GM19099 (cell line): ENCODE measurements at regions not wholly inside any gene's neighbourhood (a gene's known extent, or its start where the extent isn't known, plus 50 kb on each side); places are given as distances from the start of the nearest gene placed in this dataset.

Experiments
- POLR2A ChIP-seq: IDR thresholded peaks from 3 replicates; pipeline ENCODE4 v1.6.1; 2011; ENCODE audit warnings: low read depth; ENCODE audit not compliant: insufficient read length; ENCODE audit errors: extremely low read depth

GRCh38 chr10:3287572-3288445, 115.2 kb upstream of the PITRM1 start:
- no peak for TF ChIP-seq POLR2A

DNA sequence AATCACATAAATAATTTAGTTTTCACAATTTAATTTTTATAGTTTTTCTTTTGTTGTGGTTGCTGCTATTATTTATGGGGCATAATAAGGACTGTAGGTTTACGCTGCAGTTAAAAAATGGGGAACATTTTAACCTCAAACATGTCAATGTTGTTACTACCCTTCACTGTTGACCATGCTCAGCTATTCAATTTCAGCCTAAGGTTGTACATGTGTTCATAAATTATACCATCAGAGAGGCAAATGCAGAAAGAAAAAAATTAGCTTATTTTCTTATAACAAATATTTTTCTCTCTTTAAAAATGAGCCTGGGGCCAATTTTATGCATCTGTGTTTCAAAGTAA, 110.1 kb upstream of the PITRM1 start:
- no peak for TF ChIP-seq POLR2A

DNA sequence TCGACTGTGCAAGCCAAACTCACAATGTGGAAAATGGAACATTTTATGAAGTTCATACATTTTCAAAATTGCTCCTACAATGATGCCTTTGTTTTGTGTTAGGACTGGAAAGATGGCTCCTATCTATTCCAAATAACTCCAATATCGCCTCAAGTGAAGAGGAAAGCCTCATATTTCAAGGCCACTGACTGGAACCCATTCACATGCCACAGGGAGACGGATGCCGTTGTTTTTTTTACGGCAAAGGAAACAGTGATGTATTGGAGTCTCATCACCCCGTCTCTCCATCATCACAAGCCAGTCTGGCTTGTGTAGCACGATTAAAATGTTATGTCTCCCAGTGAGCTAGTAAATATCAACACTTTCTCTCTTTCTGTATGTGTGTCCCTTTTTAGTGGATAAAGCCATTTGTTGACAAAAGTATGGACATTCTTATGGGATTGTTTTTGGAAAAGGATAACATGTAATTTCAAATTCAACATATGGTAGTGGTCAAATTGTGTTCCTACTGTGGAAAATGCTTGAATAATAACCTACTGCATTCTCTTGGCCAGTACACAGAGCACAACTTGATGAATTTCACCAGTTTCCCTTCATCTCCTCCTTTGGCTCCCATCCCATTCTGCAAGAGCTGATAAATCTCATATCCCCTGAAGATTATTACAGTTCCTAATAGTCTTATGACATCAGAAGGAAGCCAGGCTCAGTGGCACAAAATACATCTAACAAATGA, 109.5 kb upstream of the PITRM1 start:
- TF ChIP-seq POLR2A: no peak

GRCh38 chr10:3278771-3279170, 106.2 kb upstream of the PITRM1 start:
- TF ChIP-seq POLR2A: no peak

DNA sequence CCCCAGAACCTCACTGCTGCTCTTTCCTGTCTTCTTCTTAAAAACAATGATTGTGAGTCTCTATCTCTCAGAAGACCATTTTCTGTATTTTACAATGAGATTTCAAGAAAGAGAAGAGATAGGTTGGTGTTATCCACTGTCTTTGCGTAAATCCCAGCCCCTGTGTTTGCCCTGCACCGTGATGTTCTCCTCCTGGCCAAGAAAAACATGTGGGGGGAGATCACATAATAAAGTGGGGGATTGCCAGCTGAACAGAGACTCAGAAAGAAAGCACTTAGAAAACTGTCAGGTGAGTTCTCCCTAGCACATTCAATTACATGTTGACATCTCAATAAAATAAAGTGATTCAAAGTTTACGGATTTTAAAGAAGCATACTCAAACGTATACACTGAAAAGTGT, 105.0 kb upstream of the PITRM1 start:
- TF ChIP-seq POLR2A: no peak

GRCh38 chr10:3274414-3274813, 101.8 kb upstream of the PITRM1 start:
- TF ChIP-seq POLR2A: no peak

GRCh38 chr10:3273966-3274365, 101.4 kb upstream of the PITRM1 start:
- TF ChIP-seq POLR2A: no peak

DNA sequence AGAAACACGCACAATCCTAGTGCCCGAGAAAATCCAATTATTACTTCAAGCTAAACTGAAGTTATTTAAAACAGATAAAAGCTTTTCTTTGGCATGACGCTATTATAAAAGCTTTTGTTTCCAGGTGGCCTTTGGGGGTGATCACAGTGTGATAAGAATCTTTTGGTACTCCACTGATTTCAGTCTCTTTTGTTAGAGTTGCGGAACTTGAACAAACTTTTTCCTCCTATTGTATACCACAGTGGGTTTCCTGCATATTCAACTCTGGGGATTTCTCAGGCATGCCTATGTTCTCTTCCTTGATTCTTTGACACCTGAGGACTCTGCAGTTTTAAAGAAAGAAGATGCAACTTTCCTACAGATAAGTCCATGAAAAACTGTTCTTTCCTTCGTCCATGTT, 99.7 kb upstream of the PITRM1 start:
- no peak for TF ChIP-seq POLR2A

GRCh38 chr10:3271354-3272115, 99.0 kb upstream of the PITRM1 start:
- no peak for TF ChIP-seq POLR2A

DNA sequence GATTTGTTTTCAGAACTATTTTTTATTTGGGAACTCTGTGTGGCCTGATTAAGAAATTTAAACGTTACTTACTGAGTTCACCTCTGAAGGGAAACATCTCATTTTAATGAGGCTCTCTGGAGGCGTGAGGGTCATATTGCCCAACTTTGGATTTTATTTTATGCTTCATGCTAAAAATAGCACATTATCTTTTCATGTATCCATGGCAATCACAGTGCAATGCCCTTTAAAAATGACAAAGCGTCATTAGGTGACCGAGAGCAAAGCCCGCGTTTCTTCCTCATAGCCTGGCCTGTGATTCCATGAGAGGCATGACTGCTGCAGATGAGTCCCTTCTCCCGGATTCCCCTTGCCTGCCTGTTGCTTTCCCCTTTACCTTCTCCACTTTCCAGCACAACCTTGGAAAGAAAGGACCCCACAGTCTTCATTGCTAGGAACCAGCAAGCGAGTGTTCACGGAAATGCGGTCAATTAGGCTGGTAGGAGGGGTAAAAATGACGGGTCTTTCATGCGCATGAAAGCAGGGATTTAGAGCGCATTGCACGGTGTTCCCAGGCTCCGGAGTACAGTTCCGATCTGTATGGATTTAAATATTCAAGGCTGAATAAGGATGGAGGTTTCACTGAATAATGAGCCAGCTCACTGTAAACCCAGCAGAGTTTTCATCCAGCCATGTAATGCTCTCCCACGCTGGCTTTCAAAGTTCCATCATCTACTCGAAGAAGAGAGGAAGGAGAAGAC, 98.2 kb upstream of the PITRM1 start:
- no peak for TF ChIP-seq POLR2A

DNA sequence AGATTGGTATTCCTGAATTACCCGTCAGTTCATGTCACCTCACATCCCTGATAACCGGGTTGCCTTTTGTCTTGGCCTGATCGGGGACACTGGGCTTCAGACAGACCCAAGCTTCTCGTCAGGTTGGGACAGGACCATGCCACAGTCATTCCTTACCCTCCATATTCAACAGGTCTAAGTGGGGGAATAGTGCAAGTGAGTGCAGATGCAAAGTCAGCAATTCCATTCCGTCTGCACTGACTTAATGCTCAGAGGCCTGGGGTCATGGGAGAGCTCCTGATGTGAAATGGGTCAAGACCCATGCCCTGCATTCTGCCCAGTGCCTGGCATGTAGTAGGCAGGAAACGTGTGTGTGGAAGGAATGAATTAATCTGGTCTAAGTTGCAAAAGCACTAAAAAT, 95.4 kb upstream of the PITRM1 start:
- TF ChIP-seq POLR2A: no peak

DNA sequence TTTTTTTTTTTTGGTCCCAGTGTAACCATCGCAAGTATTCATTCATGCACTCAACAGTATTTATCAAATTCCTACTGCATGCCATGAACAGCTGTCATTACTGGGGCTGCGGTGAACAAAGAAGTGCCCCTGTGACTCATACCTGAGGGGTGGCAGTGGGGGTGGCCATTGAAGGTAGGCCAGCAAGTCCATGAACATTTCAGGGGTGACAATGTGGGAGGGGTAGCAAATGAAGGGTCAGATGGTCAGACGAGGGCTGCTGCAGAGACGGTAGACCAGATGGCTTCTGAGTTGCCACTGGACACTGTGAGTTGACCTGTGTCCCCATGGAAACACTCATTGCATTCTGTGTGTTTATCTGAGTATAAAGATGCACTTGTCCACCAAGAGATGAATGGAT, 92.5 kb upstream of the PITRM1 start:
- no peak for TF ChIP-seq POLR2A

GRCh38 chr10:3264161-3264761, 91.7 kb upstream of the PITRM1 start:
- no peak for TF ChIP-seq POLR2A

DNA sequence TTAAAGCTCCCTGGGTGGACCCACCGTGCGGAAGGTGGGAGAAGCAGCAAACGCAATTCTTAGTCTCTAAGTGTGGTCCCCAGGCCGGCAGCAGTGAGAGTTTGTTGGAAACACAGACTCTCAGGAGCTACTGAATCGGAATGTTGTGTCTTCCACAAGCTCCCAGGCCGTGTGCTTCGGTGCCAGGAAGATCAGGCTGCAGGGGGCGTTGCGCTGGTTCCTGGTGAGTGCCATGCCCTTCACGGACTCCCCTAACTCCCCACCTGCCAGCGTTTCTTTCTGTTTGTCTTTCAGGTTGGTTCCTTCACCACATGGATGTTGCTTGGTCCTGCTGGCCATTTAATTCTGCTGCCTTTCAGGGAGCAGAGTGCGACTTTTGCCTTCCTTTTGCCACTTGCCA, 91.2 kb upstream of the PITRM1 start:
- TF ChIP-seq POLR2A: no peak
